Gastroesophageal sphincter (tissue), 4 donors: ENCODE measurements at regions not wholly inside any gene's neighbourhood (a gene's known extent, or its start where the extent isn't known, plus 50 kb on each side); places are given as distances from the start of the nearest gene placed in this dataset.
A peak's percentile ranks its signal among the peaks of the same experiment; 100 is the strongest.

Experiments
- ATAC-seq: fragments of 150-250 bp; one replicate; pipeline ENCODE4 v1.9.1; 2016; ENCODE audit warnings: mild to moderate bottlenecking, moderate library complexity
- H3K27ac ChIP-seq, 4 donors: fragments of 200-600 bp; sonication (generic) in 3 of 4; 1 replicate in 3 of 4; 2 replicates in 1 of 4; pipeline ENCODE4 v1.5.1; 2016 to 2019
- H3K27me3 ChIP-seq: fragments of 200-600 bp; sonication (generic); one replicate; pipeline ENCODE4 v1.5.1; 2019
- H3K36me3 ChIP-seq, 2 donors: fragments of 200-600 bp; sonication (generic); one replicate each; pipeline ENCODE4 v1.5.1; 2019; ENCODE audit warnings: control low read depth in 1 of 2
- H3K4me1 ChIP-seq, 3 donors: fragments of 200-600 bp; sonication (generic); 1 replicate in 2 of 3; 2 replicates in 1 of 3; pipeline ENCODE4 v1.5.1; 2016 to 2019; ENCODE audit warnings: control low read depth in 2 of 3
- H3K4me3 ChIP-seq, 2 donors: fragments of 200-600 bp; sonication (generic); one replicate each; pipeline ENCODE4 v1.5.1; 2019; ENCODE audit warnings: mild to moderate bottlenecking in 1 of 2, moderate library complexity in 1 of 2
- H3K9me3 ChIP-seq, 3 donors: fragments of 200-600 bp; sonication (generic); one replicate each; pipeline ENCODE4 v1.5.1; 2017 to 2019; ENCODE audit warnings: control low read depth in 2 of 3
- CTCF ChIP-seq, 4 experiments: fragments of 200-600 bp in 2 of 4; fragments of 450-650 bp in 2 of 4; sonication (generic) in 1 of 4; IDR thresholded peaks; one replicate each; pipeline ENCODE4 v1.5.1; 2017 to 2019; ENCODE audit warnings: antibody characterized with exemption in 4 of 4, mild to moderate bottlenecking in 2 of 4, moderate library complexity in 2 of 4
- EP300 ChIP-seq: sonication (generic); formaldehyde crosslinking; IDR thresholded peaks from one replicate; pipeline ENCODE4 v1.6.1; 2017; ENCODE audit warnings: antibody characterized with exemption, mild to moderate bottlenecking
- POLR2A ChIP-seq, 2 donors: fragments of 450-650 bp; IDR thresholded peaks; one replicate each; pipeline ENCODE4 v1.6.1; 2017; ENCODE audit warnings: antibody characterized with exemption in 2 of 2, mild to moderate bottlenecking in 2 of 2, moderate library complexity in 1 of 2
- POLR2AphosphoS5 ChIP-seq: sonication (generic); formaldehyde crosslinking; IDR thresholded peaks from one replicate; pipeline ENCODE4 v1.6.1; 2017; ENCODE audit warnings: antibody characterized with exemption
- WGBS, 2 donors: methylation state at CpG; one replicate each; pipeline ENCODE4 v1.1.5; 2018; ENCODE audit warnings: low coverage in 1 of 2; 5-methylcytosine and 5-hydroxymethylcytosine counted together

- no peaks in the 10 kb centered on the region for H3K36me3 ChIP-seq
- peaks cover 17% of the 10 kb centered on the region for H3K27me3 ChIP-seq
- peaks cover 0 to 5% (median 0%) of the 10 kb centered on the region in 3 donors for H3K4me1 ChIP-seq
- H3K9me3 ChIP-seq = no peaks in the 10 kb centered on the region
- H3K4me3 ChIP-seq = no peak overlapping the region
- TF ChIP-seq CTCF (IDR thresholded peaks at IDR 0.05) (no peak), POLR2AphosphoS5 (no peak), POLR2A (IDR thresholded peaks at IDR 0.05) (no peak), EP300 (no peak)
- no peak overlapping the region for H3K27ac ChIP-seq
- WGBS, 2 donors = 52 to 77% methylated on average over 3 of the region's 3 CpGs
- ATAC-seq = no peak
Measured at GRCh38 chr16:82460766-82461165, 166.0 kb upstream of the CDH13 start.

GRCh38 chr16:82459580-82460256 is 167.1 kb upstream of the CDH13 start:
- no peak for TF ChIP-seq POLR2AphosphoS5
- no peak for TF ChIP-seq CTCF (IDR thresholded peaks at IDR 0.05)
- TF ChIP-seq EP300 = no peak
- TF ChIP-seq POLR2A (IDR thresholded peaks at IDR 0.05) = no peak
- ATAC-seq = no peak
- Histone ChIP-seq H3K27ac (no peak overlapping the region), H3K4me3 (no peak overlapping the region), H3K27me3 (peaks cover 17% of the 10 kb centered on the region), H3K9me3 (no peaks in the 10 kb centered on the region), H3K36me3 (no peaks in the 10 kb centered on the region), H3K4me1 (peaks cover 0 to 5% (median 0%) of the 10 kb centered on the region in 3 donors)
- 37 to 57% methylated on average over 7 to 10 of the region's 11 CpGs for WGBS, 2 donors

GRCh38 chr16:82456683-82457082 is 170.1 kb upstream of the CDH13 start:
- WGBS, 2 donors = 0 to 10% methylated on average over 2 to 4 of the region's 4 CpGs
- ATAC-seq = no peak
- Histone ChIP-seq H3K27me3 (peaks cover 7% of the 10 kb centered on the region), H3K9me3 (no peaks in the 10 kb centered on the region), H3K36me3 (no peaks in the 10 kb centered on the region), H3K4me1 (peaks cover 0 to 5% (median 0%) of the 10 kb centered on the region in 3 donors), H3K27ac (no peak overlapping the region), H3K4me3 (no peak overlapping the region)
- TF ChIP-seq EP300 (no peak), POLR2A (IDR thresholded peaks at IDR 0.05) (no peak), CTCF (IDR thresholded peaks at IDR 0.05) (peak in 3 of 4 experiments; percentile 5 to 71 (median 44)), POLR2AphosphoS5 (no peak)

- no peak overlapping the region for H3K27ac ChIP-seq
- no peaks in the 10 kb centered on the region for H3K36me3 ChIP-seq
- peaks cover 0 to 5% (median 0%) of the 10 kb centered on the region in 3 donors for H3K4me1 ChIP-seq
- no peaks in the 10 kb centered on the region for H3K27me3 ChIP-seq
- no peak for ATAC-seq
- TF ChIP-seq POLR2AphosphoS5 = no peak
- TF ChIP-seq EP300 = no peak
- no peak for TF ChIP-seq POLR2A (IDR thresholded peaks at IDR 0.05)
- no peak for TF ChIP-seq CTCF (IDR thresholded peaks at IDR 0.05)
- 96 to 100% methylated on average over 1 to 6 of the region's 6 CpGs for WGBS, 2 donors
- no peaks in the 10 kb centered on the region for H3K9me3 ChIP-seq
- H3K4me3 ChIP-seq = no peak overlapping the region
Measured at GRCh38 chr16:82454566-82454965, 172.2 kb upstream of the CDH13 start.

GRCh38 chr16:82454152-82454551 is 172.6 kb upstream of the CDH13 start:
- H3K27me3 ChIP-seq = no peaks in the 10 kb centered on the region
- no peak overlapping the region for H3K4me3 ChIP-seq
- H3K4me1 ChIP-seq = peaks cover 0 to 5% (median 0%) of the 10 kb centered on the region in 3 donors
- TF ChIP-seq CTCF (IDR thresholded peaks at IDR 0.05) (no peak), EP300 (no peak), POLR2AphosphoS5 (no peak), POLR2A (IDR thresholded peaks at IDR 0.05) (no peak)
- H3K27ac ChIP-seq = no peak overlapping the region
- H3K9me3 ChIP-seq = no peaks in the 10 kb centered on the region
- ATAC-seq = no peak
- H3K36me3 ChIP-seq = no peaks in the 10 kb centered on the region
- whole genome bisulfite sequencing, 2 donors = 95 to 100% methylated on average over 1 to 3 of the region's 4 CpGs
